NCI-H748 (cell line): ENCODE measurements at regions not wholly inside any gene's neighbourhood (a gene's known extent, or its start where the extent isn't known, plus 50 kb on each side); places are given as distances from the start of the nearest gene placed in this dataset.

ENCODE experiments used
- DNase-seq: peaks from one replicate; lab custom pipeline; 2025; ENCODE audit not compliant: unreplicated experiment; lab: John Stamatoyannopoulos, UW

GRCh38 chr3:187899246-187899645 is 154.0 kb upstream of the BCL6 start:
- no peak for DNase-seq

DNA sequence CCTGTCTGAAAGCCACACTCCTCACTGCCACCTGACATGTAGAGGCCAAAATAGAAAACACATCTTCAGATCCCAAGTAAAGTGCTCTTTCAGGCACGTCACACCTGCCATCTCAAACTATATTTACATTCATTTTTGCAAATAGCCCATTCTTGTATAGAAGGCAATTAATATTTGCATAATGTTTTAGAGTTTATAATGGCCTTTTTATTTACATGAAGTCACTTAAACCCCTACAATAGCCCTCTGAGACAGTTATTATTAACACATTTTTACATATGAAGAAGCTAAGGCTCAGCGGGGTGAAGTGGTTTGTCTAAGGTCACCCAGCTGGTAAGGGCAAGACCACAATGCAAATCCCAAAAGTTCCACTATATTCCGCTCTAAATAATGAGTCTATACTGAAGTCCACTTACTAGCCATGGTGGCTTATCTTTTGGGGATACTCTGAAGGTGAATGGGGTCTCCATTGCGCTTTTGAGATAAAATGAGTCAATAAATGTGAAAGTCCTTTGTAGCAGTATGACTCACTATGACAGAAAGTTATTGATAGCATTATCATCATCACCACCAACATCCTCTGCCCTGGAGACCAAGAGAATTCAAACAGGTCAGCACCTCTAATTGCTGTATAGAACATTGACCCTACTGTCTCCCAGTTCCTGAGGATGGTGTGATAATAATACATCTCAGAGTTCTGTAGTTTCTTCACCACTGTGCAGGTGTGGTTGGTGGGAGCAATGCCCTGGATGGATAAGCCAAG is 155.9 kb upstream of the BCL6 start:
- DNase-seq: peak; percentile 69

DNA sequence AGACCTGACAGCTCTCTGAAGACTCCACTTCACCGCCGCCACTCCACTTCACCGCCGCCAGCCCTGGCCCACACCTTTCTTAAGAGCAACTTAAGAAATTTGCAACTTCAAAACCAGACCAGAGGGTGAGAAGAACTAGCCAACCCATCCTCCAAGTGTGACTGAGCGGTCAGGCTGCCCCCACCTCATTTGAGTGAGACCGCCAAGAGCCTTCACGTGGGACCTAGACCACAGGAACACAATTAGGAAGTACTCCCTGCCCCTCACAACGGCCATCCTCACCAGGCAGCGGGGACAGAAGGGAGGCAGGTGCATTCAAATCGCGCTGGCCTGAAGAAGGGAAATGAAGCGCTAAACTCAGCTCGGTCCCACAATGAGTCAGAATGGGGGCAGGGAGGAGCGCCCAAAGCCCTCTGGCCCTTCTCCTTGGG is 156.8 kb upstream of the BCL6 start:
- DNase-seq: no peak

DNA sequence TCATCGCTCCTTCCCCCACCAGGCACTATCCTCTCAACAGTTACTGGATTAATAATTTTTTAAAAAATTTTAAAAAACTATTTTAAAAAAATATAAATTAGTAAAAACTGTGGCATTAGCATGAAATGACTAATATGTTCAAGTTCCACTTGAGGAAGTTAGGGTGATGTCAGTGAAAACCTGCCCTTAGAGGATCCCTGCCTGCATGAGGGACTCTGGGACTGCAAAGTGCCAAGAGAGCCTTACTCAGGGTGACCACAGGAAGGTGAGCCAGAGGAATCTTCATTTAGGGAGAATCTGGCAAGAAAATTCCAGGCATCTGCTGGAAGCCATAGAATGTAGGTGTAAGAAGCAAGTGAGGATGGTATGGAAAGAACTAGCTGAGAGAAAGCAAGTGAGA is 157.7 kb upstream of the BCL6 start:
- no peak for DNase-seq

DNA sequence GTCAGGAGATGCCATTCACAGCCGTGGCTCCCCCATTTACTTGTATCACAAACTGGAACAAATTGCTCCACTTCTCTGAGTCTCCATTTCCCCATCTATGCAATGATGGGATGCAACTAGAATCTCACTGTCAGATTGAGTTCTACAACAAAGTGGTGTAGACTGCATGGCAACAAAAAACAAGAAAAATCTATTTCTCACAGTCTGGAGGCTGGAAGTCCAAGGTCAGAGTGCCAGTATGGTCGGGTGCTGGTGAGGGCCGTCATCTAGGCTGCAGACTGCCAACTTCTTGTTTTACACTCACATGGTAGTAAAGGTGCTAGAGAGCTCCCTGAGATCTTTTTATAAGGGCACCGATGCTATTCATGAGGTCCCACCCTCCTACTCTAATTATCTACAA is 158.4 kb upstream of the BCL6 start:
- DNase-seq: no peak

DNA sequence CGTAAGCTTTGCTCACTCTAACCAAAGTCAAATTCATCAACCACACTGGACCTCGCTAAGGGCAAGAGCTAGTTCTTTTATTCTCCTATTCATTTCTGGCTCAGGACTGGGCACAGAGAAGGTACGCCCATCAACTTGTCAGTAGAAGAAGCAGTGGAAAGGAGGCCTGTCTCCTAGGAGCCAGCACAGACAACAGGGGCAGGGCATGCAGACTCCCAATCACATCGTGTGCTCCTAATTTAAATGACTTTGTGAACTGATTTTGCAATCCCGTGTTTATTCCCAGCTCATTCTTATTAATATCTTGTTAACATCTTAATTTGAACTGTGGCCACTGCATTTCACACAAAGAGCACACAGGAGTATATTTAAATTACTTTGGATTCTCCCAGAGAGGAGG is 161.1 kb upstream of the BCL6 start:
- DNase-seq: no peak

GRCh38 chr3:187906920-187907319 is 161.7 kb upstream of the BCL6 start:
- DNase-seq: no peak

DNA sequence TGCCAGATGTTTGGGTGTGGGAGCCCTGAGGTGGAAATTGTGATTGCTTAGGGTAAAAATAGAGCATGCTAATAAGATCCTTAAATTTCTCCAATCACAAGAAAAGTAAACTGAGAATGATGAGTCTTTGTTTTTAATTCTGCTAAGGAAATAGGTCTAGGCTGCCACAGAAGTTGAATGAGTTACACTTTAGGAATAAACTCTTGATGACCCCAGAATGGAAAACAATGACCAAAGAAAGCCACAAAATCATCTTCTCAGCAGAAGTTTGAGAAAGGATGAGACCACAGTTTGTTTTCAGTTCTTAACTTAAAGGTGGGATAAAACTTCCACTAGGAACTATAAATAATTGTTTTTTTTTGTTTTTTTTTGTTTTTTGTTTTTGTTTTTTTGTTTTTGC is 164.6 kb upstream of the BCL6 start:
- DNase-seq: no peak

- no peak for DNase-seq
These were observed 166.7 kb upstream of the BCL6 start for GRCh38 chr3:187912007-187912406.

DNA sequence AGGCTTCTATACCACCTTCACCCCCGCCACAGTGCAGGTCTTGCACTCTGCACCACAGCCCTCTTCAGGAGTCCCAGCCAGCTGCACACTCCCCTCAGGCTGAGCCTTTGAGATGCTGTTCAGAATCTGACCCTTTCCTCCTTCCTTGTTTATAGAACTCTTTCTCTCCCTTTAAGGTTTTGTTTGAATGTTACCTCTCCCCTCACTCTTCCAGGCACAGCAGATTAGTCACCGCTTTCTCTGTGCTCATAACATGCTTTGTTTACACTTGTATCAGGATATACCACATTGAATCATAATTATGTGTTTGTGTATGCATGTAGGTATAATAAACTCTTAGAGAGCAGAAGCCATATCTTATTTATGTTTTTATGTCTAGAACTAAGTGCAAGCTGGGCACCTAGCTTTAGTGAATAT is 168.4 kb upstream of the BCL6 start:
- DNase-seq: no peak

GRCh38 chr3:187914231-187914630 is 169.0 kb upstream of the BCL6 start:
- no peak for DNase-seq

DNA sequence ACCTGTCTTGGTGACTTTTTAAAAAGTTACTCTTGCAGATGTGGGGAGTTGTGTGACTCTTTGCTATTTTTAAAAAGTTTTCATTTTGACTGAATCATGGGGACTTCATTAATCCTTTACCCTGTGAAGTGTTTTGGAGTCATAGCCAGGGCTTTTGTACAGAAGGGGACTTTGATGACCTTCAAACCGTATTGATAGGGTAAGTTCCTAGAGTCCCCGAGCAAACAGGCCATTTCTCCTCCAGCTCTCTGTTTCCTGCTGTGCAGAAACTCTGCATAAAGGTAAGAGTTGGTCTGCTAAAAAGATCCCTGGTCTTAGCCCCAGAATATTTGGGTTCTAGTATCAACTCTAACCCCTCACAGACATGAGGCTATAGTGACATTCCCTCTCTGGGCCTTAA is 170.8 kb upstream of the BCL6 start:
- DNase-seq: no peak

DNA sequence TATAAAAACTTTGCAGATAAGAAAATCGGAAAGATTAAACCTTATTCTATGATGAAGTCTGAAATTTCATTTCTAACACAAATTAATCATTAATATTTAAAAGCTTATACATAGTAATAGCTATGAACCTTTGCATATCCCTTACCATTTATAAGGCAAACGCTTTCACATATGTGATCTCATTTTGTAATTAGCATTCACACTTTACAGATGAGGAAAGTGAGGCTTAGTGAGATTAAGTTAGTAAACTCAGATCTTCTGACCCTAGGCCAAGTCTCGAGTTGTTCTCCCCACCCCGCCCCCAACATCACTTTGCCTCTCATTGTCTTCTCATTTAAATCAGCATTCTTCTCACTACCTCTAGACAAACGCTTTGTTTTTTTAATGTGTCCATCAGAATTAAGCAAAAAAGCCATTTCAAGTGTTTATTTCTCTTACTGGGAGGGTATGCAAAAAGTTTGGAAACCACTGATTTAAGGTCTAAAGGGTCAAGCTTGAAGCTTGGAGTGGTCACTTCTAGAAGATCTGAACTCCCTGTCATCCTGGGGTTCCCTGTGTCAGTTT is 172.9 kb upstream of the BCL6 start:
- no peak for DNase-seq

DNA sequence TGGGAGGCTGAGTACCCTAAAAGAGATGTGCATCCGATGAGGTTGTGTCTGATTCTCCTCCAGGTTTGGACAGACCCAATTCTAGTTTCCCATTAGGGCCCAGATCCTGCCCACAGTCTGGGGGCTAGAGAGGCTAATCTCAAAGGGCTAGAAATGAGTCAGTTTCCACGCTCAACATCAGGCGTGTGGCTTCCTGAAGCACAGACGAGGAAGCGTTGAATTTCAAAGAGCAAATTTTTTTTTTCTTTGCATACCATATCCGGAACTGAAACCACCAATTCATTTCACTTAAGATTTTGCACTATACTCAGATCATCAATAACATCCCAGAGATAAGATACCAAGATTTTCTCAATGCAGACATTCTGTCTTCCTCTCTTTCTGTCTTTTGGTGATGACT is 173.8 kb upstream of the BCL6 start:
- no peak for DNase-seq

- no peak for DNase-seq
These were observed 174.3 kb upstream of the BCL6 start for GRCh38 chr3:187919544-187919943.

GRCh38 chr3:187920030-187920429 is 174.8 kb upstream of the BCL6 start:
- DNase-seq: no peak

GRCh38 chr3:187920913-187921312 is 175.6 kb upstream of the BCL6 start:
- no peak for DNase-seq

DNA sequence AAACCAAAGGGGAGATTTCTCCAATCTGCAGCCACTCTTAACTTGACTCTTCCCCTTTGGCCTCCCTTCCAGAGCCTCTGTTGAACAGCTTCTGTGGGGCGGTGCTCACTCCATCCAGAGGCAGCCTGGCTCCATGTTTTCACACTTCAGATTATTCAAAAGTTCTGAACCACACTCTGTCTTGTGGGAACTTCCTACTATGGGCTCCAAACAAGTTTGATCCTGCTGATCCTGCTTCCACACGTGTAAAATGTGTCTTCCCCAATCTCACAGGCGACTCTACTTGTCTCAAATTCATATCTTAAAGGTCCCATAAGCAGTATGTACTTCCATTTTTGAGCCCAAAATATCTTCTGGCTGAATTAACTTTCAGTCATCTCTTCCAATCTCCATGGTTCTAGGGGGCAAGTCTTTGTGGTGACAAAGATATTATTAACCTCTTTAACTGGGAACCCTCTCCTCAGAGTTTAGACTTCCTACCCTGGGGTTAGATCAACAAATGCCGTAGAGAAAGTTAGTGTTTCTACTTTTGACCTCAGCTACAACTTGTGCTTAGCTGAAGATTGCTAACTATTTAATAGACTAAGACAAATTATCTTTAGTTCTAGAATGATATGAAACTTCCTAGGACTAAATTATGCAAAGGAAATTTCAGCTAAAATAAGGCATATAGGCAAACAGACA is 176.3 kb upstream of the BCL6 start:
- no peak for DNase-seq

DNA sequence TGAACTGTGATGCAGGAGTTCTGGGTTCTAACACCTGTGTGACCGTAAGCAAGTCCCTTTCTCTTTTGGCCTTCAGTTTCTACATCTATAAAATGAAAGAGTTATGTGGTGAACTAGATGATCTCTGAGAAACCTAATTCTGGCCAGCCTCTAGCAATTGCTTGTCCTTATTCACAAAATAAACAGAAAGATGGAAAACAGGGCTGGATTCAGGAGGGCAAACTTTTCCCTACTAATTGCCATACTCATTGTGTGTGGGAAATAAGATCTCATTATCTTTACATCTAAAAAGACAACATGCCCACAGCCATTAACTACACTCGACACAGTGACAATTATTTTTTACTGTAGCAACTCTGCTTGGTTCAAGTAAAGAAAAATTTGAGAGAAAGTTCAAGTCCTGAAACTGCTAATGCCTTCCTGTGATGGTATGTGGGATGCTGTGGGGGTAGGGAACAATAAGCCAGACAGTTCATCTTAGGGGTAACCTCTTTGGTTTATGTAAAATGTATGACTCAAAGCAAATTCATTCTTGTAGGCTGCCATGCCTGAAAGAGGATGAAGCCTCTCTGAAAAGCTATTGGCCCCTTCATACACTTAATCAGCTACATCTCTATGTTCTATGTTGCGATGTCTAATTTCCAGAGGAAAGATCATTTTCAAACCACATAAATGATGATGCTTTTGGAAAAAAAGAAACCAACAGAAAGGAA is 177.6 kb upstream of the BCL6 start:
- DNase-seq: no peak

GRCh38 chr3:187924651-187925050 is 179.4 kb upstream of the BCL6 start:
- DNase-seq: no peak

DNA sequence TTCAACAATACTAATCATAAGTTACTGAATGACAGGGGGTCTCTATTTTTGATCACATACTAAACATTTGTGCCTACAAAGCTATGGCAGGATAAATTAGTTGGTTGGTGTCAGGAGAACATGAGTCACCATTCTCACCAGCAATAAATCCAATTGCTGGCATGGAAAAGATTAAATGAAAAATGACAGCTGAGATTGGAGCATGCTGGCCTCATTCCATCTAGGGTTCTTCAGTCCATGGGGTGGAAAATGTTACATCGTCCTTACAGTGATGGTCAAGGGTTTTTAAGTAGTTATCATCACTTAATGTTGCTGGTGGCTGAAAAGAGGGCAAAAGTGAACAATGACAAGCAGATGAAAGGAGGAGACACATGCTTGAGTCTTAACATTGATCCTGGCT is 180.1 kb upstream of the BCL6 start:
- DNase-seq: no peak

DNA sequence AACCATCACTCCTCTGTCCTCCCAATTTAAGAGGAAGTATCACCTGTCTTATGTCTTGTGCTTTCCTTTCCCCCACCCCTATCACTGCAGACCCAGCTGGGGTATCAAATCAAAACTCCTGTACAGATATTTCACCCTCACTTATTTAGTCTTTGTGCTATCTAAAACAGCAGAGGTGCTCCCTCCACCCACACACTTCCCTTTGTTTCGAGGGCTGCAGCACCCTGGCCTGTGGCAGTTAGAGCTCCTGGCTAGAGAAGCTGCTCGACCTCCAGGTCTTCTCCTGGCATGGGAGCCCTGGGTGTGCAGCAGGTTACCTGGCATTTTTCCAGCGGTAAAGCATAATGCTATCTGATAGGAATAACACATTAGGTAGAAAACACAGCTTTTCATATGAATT is 181.4 kb upstream of the BCL6 start:
- DNase-seq: no peak
